ENCODE measurements at regions not wholly inside any gene's neighbourhood (a gene's known extent, or its start where the extent isn't known, plus 50 kb on each side); places are given as distances from the start of the nearest gene placed in this dataset.

DNA sequence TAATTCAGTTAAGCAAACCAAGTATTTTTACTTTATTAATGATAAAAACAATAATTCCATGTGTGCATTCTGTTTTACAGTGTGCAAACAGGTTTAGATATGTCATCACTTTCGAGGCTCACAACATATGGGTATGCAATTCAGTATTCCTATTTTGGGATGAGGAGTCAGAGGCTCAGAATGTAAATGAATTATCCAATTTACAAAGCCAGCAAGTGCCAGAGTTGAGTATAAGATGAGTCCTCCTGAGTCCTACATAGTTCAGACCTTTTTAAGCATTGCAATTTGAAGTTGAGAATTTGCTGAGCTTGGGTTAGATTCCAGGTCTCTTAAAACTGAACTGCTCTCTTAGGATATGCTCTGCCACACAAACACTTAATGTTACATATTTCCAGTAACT, 424.2 kb upstream of the ROBO2 start:
- no peak for DNase-seq (ENCODE audit: low read depth in 2 of 2)

DNA sequence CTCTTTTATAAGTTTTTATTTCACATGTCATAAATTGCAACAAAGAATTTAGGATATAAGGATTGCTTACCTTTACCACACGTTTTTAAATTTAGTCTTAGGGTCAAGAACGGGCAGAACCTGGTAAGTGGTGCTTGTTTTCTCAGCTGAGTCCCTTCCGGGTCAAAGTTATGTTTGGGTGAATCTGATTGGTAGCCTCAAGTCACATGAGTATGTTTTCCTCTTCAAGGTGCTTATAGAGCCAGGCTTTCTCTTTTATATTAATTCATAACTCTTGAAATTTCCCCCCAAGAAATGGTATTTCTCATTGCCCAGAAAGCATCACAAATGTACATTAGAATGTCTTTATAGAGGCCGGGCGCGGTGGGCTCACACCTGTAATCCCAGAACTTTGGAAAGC, 415.7 kb upstream of the ROBO2 start:
- no peak for DNase-seq (ENCODE audit: low read depth in 2 of 2)

DNA sequence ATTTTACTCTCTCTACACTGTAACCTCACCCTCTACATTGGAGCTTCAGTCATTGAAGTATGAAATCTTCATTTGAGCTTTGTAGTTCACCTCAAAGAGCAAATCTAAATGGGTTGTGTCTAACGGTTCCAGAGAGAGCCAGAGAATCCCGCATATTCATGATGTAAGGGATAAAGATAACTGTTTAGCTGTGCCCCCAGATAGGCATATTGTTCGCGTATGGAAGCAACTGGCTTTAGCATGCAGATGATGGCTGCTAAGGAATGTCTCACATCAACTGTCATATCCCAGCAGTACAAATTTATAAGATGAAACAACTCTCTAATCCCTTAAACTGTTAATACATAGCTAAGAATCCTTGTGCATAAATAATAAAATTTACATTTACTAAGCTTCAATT, 412.7 kb upstream of the ROBO2 start:
- DNase-seq (ENCODE audit: low read depth in 2 of 2), result no peak

DNA sequence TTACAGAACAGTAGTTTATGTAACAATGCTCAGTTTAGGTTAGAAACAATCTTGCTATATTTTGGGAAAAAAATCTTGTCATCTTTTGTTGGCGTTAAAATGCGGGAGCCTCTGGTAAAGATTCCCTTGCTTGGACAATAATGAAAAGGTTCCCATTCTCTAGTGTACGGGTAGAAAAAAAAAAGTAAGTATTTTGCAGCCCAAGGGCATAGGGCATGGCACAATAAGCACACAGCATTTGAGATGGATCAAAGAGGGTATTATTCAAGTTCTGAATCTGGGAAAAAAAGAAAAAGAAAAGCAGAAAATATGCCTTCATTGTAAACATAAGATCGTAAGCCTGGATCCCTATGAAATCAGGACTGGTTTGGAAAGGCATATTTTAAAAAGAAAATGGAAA, 408.6 kb upstream of the ROBO2 start:
- DNase-seq (ENCODE audit: low read depth in 2 of 2), result no peak

DNA sequence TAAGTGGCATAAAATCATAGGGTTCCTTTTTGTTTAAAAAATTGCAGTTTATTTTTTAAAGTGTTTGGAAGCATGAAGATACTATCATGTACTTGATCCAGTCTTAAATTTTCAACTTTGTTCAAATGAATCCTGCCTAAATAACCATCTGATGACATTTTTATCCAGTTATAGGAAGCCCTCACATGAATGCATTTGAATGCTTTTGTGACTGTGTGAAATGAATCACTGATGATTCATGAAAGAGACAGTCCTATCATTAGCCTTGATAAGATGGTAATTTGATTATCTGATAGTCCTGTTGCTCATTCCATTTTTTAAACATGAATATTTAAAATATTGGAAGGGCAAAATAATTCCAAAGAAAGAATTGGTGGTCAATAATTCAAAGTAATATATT, 401.9 kb upstream of the ROBO2 start:
- no peak for DNase-seq (ENCODE audit: low read depth in 2 of 2)

DNA sequence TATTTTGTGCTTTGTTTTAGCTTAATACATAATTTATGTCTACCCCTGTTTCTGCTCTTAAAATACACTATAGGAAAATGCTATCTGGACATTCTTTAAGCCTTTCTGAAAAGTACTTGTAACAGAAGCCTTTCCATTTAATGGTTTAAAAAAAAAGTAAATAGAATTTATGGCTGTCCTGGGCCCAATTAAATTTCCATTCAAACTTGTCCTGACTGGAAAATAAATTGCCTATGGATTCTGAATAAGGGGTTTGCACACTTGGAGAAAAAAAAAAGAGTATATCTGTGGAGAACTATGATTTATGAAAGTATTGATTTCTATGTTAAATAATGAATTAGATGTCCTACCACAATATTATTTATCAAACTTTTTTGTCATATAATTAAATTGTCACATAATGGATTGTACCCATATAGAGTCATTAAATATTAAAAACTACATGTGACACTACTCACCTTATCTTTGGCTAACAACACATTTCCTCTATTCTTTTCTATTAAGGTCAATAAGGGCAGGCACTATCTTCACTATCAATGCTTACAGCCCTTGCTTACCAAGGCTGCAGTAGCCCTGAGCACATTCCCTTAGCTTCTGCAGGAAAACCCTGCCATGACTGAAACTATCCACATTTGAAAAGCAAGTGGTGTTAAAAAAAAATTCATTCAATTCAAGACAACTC, 396.1 kb upstream of the ROBO2 start:
- DNase-seq (ENCODE audit: low read depth in 2 of 2), result no peak

DNA sequence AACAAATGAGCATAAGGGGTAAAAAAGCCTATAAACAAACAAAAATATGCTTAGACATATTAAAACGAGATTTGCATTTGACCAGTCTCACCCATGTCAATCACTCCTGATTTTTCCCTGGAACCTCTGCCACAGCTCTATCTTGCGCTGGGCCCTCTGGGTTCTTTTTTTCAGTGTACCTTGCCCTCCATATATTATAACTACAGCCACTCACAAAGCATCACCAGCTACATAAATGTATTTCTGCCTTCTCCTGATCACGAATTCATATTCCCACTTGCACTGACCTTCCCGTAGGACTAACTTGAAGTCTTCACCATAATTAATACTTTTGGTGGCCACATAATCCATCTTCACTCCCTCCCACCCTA, 395.6 kb upstream of the ROBO2 start:
- no peak for DNase-seq (ENCODE audit: low read depth in 2 of 2)

DNA sequence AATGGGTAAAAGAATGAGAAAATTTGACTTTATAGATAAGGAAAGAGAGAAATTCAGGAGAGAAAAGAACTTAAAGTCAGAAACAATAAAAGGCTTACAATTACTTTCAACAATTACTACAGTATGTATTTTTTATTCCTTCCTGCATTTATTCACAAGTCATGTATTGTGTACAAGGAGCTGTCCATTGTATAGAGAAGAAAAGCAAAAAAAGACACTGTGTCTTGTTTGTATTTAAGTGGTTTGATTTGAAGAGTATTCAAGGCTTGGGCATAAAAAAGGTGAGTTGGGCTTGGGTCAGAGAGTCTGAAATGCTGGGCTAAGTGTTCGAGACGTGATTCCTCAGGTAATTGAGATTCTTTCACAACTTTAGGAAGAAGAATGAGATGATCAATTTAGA, 394.2 kb upstream of the ROBO2 start:
- DNase-seq (ENCODE audit: low read depth in 2 of 2), result no peak

DNA sequence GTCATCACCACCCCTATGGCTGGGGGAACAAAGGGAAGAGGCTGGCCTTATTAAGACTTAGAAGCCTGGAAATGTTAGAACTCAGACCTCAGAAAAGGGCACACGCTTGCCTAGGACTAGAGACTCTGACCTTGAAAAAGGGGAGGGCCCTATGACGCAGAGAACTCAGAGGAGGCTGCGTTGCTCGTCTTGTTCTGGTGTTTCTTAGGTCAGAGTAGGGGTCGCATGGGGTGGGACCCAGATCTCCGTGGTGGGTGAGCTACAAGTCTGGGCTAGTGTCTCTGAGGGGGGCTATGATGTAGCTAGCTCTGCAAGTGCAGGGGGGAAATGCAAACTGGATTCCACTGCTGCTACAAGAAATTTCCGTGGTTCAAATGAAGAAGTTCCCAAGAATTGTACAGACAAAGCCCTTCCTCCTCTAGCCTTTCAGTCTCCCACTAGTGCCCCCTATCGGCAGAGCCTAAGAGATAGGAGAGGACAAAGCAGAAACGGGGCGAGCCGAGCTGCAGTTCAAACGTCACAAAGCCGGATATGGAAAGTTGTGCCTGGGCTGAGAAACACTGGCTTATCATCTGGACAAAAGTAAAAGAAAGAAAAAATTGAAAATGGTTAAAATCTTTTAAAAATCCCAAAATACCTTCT, 392.9 kb upstream of the ROBO2 start:
- no peak for DNase-seq (ENCODE audit: low read depth in 2 of 2)

DNA sequence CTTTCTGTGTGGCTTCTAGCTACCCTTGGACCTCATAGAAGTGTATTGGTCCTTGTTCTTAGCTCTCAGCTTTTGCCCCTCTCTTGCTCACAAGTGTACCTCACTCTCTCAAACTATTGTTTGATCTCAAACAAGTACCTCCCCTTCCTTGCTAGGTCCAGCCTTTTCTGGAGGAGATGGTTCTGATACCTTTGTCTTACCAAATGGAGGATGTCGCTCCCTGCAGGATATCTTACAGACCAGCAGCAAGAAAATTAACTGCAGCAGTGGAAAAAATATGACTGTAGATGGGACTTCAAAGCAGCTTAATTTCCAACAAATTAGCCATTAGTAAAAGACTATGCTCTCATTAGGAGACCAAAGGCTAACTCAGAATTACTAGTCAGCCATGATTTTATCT, 388.1 kb upstream of the ROBO2 start:
- DNase-seq (ENCODE audit: low read depth in 2 of 2), result no peak

DNA sequence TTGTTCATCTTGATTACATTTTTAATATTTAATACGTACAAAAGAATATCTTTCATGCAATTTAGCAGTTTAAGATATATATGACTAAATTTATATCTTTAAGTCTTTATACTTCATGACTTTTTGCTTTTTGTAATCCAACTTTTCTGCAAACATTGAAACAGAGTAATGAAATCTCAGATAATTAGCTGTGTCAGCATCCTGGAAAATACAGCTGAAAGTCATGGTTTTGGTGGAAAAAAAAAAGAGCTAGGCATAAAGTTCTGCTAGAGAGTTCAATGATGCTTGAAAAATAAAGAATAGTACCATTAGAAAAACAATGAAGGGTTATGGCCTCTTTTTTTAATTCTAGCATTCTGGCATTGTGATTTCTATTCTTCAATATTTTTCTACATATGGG, 387.4 kb upstream of the ROBO2 start:
- DNase-seq (ENCODE audit: low read depth in 2 of 2), result no peak

DNA sequence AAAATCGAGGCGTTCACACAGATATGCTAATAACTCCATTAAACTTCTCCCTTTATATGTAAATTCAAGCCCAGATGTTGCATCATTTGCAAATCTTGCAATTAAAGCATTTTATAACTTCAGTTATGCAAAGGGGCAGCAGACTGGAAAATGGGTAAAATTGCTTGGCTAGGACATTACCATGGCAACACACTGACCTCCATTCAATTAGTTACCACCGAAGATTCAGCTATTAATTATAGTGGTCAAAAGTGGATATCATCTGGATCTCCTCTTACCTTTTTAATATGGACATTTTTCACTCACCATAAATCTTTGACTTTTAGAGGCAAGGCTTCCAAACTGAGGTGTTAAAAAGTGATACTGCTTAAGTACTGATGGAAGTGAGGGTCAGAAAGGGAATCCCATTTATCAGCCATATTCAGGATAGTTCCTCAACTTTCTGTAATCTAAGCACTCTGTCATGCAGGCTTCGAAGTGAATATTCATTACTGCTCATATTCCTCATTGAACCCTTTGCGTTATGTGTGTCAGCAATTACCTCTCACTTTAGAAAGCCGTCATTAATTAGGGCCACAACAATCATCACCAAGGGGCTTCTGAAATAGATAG, 386.2 kb upstream of the ROBO2 start:
- DNase-seq (ENCODE audit: low read depth in 2 of 2), result no peak

DNA sequence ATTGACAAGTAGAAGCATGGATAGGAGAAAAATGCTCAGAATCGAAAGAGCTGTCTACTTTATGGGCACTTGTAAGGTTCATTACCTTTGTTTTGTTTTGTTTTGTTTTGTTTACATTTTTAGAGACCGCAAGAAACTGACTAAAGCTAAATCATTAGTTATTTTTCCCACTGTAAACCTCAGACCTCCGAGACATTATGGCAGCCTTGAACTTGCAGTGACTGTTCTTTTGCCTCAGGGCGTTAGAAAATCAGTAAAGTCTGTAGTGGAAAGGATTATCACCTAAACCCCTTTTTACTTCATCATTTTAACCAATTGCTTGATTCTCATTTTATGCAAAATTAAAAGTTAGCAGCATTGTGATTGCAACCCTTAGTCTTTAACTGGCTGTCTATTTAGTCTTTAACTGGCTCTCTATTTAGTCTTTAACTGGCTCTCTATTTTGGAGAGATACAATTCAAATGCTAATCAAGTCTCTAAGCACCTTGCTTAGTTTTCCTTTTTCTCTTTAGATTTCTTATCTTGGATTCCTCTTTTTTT, 383.3 kb upstream of the ROBO2 start:
- no peak for DNase-seq (ENCODE audit: low read depth in 2 of 2)

DNA sequence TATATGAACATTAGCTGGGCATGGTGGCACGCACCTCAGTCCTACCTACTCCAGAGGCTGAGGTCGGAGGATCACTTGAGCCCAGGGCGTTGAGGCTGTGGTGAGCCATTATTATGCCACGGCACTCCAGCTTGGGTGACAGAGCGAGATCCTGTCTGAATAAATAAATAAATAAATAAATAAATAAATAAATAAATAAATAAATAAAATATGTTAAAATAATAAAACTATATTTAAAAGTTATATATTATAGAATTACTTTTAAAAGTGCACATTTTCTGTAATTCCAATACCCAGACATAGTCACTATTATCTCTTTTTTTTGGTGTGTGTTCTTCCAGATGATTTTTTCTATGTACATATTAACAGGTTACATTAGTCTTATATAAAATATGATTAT, 382.0 kb upstream of the ROBO2 start:
- DNase-seq (ENCODE audit: low read depth in 2 of 2), result no peak

DNA sequence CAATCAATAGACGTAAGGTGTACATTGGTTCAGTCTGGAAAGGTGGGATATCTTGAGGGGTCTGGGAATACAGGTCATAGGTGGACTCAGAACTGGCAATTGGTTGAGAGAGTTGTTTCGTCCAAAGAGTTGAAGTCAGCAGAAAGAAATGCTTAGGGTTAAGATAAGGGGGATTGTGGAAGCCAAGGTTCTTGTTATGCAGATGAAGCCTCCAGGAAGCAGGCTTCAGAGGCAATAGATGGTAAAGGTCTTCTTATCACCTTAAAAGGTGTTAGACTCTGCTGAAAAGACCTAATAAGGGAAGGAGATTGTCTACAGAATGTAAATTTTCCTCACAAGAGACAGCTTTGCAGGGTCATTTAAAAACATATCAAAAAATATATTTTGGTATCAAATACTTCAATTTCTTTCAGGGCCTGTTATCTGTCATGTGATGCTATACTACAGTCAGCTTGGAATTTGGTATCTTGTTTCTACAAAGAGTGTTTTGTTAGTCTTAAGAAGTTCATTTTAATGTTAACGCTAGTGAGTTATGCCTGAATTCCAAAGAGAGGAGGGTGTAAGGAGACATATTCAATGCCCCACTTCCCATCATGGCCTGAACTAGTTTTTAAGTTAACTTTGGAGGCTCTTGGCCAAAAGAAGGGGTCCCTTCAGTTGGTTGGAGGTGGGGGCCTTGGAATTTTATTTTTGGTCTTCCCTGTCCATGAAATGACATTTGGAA, 378.2 kb upstream of the ROBO2 start:
- DNase-seq (ENCODE audit: low read depth in 2 of 2), result no peak

DNA sequence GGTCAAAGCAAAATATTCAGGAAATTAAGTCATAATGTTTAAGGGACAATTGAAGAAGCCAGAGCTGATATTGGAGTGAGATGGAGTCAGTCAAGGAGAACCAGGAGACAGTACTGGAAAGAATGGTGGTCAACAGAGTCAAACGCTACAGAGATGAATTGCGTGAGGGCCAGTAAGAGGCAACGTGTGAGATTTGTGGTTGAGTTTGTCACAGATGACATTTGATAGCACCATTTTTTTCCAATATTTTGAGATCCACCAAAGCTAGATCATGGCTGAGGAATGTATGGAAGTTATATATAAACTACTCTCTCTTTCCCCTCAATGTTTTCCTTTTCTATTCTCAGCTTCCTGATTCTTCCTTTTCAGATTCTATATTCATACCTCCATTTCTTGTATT, 375.1 kb upstream of the ROBO2 start:
- DNase-seq (ENCODE audit: low read depth in 2 of 2), result no peak

DNA sequence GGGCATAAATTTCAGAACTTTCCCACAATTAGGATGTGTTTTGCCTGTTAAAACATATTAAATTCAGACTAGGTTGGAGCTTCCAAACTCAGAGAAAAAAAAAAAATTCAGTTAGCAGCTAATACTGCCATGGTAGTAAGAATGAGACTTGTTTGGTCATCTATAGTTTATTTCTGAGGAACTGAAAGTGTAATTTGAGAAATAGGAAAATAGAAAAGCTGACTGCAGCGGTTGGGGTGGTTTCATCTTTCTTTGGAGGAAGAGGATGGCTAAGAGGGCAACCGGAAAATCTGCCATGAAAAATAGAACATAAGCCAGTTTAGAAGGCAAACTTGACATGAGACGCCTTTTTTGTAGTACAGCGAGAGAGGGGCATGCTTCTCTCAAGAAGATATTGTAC, 371.2 kb upstream of the ROBO2 start:
- no peak for DNase-seq (ENCODE audit: low read depth in 2 of 2)

DNA sequence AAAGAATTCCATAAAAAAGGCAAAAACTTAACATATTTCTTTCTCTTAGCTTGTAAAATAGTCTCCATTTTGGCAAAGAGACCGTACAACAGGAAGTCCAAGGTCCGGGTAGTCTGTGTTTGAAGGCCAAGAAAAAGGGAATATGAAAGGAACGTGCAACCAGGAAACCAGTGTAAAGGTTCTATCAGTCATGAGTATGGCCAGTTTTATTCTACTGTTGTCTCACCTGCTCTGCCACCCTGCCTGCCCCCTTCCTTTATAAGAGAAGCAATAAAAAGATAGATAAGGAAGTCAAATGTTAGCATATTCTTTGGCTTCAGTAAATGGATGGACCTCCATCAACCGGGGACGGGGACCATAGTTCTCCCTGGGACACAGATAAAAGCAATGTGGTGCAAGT, 370.6 kb upstream of the ROBO2 start:
- DNase-seq (ENCODE audit: low read depth in 2 of 2), result no peak

DNA sequence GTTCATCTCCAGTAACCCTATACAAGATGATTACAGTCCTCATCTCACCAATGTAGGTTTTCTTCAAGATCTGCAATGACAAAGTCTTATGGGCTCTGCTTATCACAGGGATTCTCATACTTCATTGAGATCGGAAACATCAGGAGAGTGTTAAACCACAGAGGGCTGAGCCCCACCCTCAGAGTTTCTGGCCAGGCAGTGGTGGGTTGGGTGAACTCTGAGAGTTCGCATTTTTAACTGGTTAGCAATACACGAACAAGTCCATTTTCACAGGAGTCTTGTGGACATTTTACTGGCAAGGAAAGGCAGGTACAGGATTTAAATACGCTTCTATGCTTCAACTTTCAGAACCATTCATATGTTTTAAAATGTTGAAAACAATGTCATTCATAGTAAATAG, 366.7 kb upstream of the ROBO2 start:
- DNase-seq (ENCODE audit: low read depth in 2 of 2), result no peak

DNA sequence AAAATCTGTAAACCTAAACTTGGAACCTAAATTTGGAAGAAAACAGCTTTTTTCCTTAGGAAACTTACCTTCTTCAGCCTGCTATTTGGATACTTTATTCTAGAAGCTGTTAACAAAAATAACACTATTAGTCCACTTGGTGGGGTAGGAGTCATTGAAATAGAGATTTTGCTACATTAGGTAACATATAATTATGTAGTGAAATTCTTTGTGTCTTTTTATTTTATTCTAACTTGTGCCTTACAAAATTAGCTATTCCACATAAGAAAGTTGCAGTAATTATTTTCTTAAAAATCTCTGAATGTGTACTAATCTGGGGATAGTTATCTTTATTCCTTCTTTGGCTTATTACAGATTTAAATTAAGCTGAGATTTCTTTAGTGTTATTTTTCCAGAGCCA, 360.4 kb upstream of the ROBO2 start:
- DNase-seq (ENCODE audit: low read depth in 2 of 2), result no peak

DNA sequence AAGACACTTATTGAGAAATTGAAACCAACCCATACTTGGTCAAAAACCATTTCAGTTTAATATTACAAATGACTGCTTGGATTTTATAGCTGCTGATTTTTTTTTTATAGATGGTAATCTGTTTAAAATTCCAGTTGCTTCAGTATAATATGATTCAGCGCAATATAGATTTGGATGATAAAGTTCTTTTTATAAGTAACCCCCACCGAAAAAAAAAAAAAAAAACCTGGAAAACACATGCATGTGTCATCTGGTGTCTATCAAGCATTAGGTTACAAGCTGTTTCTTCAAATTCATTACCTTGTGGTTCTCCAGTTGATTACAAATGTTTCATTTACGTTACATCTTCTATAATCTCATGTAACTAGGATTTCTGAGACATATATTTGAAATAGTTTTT, 356.6 kb upstream of the ROBO2 start:
- no peak for DNase-seq (ENCODE audit: low read depth in 2 of 2)

DNA sequence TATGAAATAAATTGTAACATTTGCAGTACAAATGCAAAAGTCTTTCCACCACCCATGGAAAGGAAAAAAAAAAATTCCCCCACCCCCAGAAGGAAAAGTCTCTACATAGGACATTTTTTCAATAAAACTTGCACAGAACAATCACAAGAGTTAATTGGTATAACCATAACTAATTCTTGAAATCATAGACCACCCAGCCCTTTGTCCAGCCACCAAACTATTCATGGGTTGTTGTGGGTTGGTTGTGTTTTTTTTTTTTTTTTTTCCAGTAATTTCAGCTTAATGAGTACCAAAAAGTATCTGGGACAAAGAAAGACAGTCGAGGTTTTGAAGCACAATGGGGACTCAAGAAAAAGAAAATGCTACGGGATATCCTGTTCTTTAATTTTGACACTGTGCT, 355.0 kb upstream of the ROBO2 start:
- no peak for DNase-seq (ENCODE audit: low read depth in 2 of 2)

DNA sequence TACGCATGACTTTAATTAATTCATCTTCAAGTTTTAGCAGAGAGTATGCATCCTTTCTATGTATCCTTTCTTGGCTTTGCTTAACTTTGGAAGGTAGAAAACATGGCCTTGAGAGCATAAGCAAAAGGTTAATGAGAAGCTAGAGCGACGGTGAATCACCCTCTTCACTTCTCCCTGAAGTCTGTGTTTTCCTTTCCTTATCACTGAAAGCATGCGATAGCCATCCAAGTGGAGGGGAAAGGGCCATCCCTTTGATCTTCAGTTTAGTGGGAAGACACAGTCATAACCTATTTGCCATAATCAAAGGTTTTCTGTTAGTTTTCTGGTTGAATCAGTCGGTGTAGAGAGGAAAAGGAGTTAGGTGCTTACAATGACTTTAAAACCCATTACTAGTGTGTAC, 354.0 kb upstream of the ROBO2 start:
- no peak for DNase-seq (ENCODE audit: low read depth in 2 of 2)
